ENCODE measurements at regions not wholly inside any gene's neighbourhood (a gene's known extent, or its start where the extent isn't known, plus 50 kb on each side); places are given as distances from the start of the nearest gene placed in this dataset.

DNA sequence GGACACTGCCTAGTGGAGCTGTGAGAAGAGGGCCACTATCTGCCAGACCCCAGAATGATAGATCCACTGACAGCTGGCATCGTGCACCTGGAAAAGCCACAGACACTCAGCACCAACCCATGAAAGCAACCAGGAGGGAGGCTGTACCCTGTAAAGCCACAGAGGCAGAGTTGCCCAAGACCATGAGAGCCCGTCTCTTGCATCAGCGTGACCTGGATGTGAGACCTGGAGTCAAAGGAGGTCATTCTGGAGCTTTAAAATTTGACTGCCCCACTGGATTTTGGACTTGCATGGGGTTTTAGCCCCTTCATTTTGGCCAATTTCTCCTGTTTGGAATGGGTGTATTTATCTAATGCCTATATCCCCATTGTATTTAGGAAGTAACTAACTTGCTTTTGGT is 83.5 kb upstream of the P3H2 start:
- TF ChIP-seq CTCF (IDR thresholded peaks at IDR 0.05; ENCODE audit: low read length) (no peak), EZH2 (IDR thresholded peaks at IDR 0.05; ENCODE audit: borderline replicate concordance, low read length) (no peak)

Data from OCI-LY1 (cell line).